ENCODE measurements at regions not wholly inside any gene's neighbourhood (a gene's known extent, or its start where the extent isn't known, plus 50 kb on each side); places are given as distances from the start of the nearest gene placed in this dataset.

- Histone ChIP-seq H3K27ac (ENCODE audit: low read depth in 2 of 2, low read length in 1 of 2) (no peak overlapping the region), H3K9ac (no peak overlapping the region), H2AFZ (ENCODE audit: low read depth) (no peak overlapping the region), H3K27me3 (ENCODE audit: insufficient read depth) (no peaks in the 10 kb centered on the region), H3K79me2 (ENCODE audit: insufficient read depth) (no peaks in the 10 kb centered on the region), H3F3A (replicated peaks; ENCODE audit: insufficient read depth) (no peaks in the 10 kb centered on the region), H3K36me3 (replicated peaks in 1 of 2; ENCODE audit: control insufficient read depth in 1 of 2, insufficient read depth in 2 of 2, low read length in 1 of 2) (no peaks in the 10 kb centered on the region), H3K9me2 (no peaks in the 10 kb centered on the region), H3K4me1 (ENCODE audit: control insufficient read depth in 1 of 2, insufficient read depth in 2 of 2, low read depth in 1 of 2, low read length in 1 of 2) (peaks cover 0 to 4% of the 10 kb centered on the region in 2 experiments; a peak in 2 of 4 replicates), H4K20me1 (ENCODE audit: insufficient read depth) (no peaks in the 10 kb centered on the region), H3K9me3 (no peaks in the 10 kb centered on the region), H3K4me2 (no peak overlapping the region), H3K4me3 (ENCODE audit: low read depth in 2 of 2, low read length in 1 of 2) (no peak overlapping the region)
- ChIA-PET CTCF (interaction anchor here (1.0 to 1.3 kb wide), 3 partner anchors 17 to 60 kb away, joined by 3 read pairs; no protein-coding TSS in a partner anchor), POLR2A (no interaction called here)
- TF ChIP-seq MEF2A (IDR thresholded peaks at IDR 0.05; ENCODE audit: borderline replicate concordance, low read depth) (no peak), YY1 (IDR thresholded peaks at IDR 0.05; ENCODE audit: low read depth) (no peak), RXRA (IDR thresholded peaks at IDR 0.05; ENCODE audit: borderline replicate concordance, low read depth) (no peak), TCF12 (IDR thresholded peaks at IDR 0.05) (no peak), RCOR1 (IDR thresholded peaks at IDR 0.05; ENCODE audit: low read length) (no peak), EZH2phosphoT487 (IDR thresholded peaks at IDR 0.05; ENCODE audit: borderline replicate concordance, low read depth) (no peak), FOXJ3 (CRISPR knock-in tag; IDR thresholded peaks at IDR 0.05) (no peak), JUND (IDR thresholded peaks at IDR 0.05) (no peak), EP300 (IDR thresholded peaks at IDR 0.05; ENCODE audit: borderline replicate concordance in 1 of 2, low read depth in 1 of 2, low read length in 1 of 2) (no peak), RAD21 (IDR thresholded peaks at IDR 0.05; ENCODE audit: low read length) (no peak), NRF1 (IDR thresholded peaks at IDR 0.05; ENCODE audit: low read depth, low read length) (no peak), TEAD4 (IDR thresholded peaks at IDR 0.05; ENCODE audit: borderline replicate concordance, insufficient read depth) (no peak), MXI1 (IDR thresholded peaks at IDR 0.05; ENCODE audit: low read depth, low read length) (no peak)
- TF ChIP-seq, protein P1, sequence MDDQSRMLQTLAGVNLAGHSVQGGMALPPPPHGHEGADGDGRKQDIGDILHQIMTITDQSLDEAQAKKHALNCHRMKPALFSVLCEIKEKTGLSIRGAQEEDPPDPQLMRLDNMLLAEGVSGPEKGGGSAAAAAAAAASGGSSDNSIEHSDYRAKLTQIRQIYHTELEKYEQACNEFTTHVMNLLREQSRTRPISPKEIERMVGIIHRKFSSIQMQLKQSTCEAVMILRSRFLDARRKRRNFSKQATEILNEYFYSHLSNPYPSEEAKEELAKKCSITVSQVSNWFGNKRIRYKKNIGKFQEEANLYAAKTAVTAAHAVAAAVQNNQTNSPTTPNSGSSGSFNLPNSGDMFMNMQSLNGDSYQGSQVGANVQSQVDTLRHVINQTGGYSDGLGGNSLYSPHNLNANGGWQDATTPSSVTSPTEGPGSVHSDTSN (IDR thresholded peaks at IDR 0.05) = no peak
- TF ChIP-seq, protein P2, sequence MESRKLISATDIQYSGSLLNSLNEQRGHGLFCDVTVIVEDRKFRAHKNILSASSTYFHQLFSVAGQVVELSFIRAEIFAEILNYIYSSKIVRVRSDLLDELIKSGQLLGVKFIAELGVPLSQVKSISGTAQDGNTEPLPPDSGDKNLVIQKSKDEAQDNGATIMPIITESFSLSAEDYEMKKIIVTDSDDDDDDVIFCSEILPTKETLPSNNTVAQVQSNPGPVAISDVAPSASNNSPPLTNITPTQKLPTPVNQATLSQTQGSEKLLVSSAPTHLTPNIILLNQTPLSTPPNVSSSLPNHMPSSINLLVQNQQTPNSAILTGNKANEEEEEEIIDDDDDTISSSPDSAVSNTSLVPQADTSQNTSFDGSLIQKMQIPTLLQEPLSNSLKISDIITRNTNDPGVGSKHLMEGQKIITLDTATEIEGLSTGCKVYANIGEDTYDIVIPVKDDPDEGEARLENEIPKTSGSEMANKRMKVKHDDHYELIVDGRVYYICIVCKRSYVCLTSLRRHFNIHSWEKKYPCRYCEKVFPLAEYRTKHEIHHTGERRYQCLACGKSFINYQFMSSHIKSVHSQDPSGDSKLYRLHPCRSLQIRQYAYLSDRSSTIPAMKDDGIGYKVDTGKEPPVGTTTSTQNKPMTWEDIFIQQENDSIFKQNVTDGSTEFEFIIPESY (IDR thresholded peaks at IDR 0.05; ENCODE audit: borderline replicate concordance, low read depth) = no peak
- WGBS (ENCODE audit: low lambda C conversion rate) = 17% methylated on average over 4 of the region's 4 CpGs
- no peak for DNase-seq
These were observed 54.7 kb upstream of the SNRPB2 start for GRCh38 chr20:16675001-16675564.

GRCh38 chr20:16674243-16674642, 55.6 kb upstream of the SNRPB2 start:
- Histone ChIP-seq H3F3A (replicated peaks; ENCODE audit: insufficient read depth) (no peaks in the 10 kb centered on the region), H3K27ac (ENCODE audit: low read depth in 2 of 2, low read length in 1 of 2) (no peak overlapping the region), H3K79me2 (ENCODE audit: insufficient read depth) (no peaks in the 10 kb centered on the region), H3K27me3 (ENCODE audit: insufficient read depth) (no peaks in the 10 kb centered on the region), H3K4me1 (ENCODE audit: control insufficient read depth in 1 of 2, insufficient read depth in 2 of 2, low read depth in 1 of 2, low read length in 1 of 2) (peaks cover 0 to 4% of the 10 kb centered on the region in 2 experiments; a peak in 2 of 4 replicates), H2AFZ (ENCODE audit: low read depth) (no peak overlapping the region), H3K36me3 (replicated peaks in 1 of 2; ENCODE audit: control insufficient read depth in 1 of 2, insufficient read depth in 2 of 2, low read length in 1 of 2) (no peaks in the 10 kb centered on the region), H3K9me2 (no peaks in the 10 kb centered on the region), H3K4me2 (no peak overlapping the region), H3K9ac (no peak overlapping the region), H3K9me3 (no peaks in the 10 kb centered on the region), H3K4me3 (ENCODE audit: low read depth in 2 of 2, low read length in 1 of 2) (no peak overlapping the region), H4K20me1 (ENCODE audit: insufficient read depth) (no peaks in the 10 kb centered on the region)
- WGBS (ENCODE audit: low lambda C conversion rate) = 21% methylated on average over 4 of the region's 4 CpGs
- no peak for TF ChIP-seq MEF2A (IDR thresholded peaks at IDR 0.05; ENCODE audit: borderline replicate concordance, low read depth)
- no peak for TF ChIP-seq SIN3A (IDR thresholded peaks at IDR 0.05; ENCODE audit: borderline replicate concordance, low read depth, low read length)
- TF ChIP-seq CHD2 (IDR thresholded peaks at IDR 0.05; ENCODE audit: low read length, partially characterized antibody) = no peak
- no peak for TF ChIP-seq JUND (IDR thresholded peaks at IDR 0.05)
- no peak for TF ChIP-seq FOXJ3 (CRISPR knock-in tag; IDR thresholded peaks at IDR 0.05)
- no peak for TF ChIP-seq ELF1 (IDR thresholded peaks at IDR 0.05)
- TF ChIP-seq TCF12 (IDR thresholded peaks at IDR 0.05) = no peak
- TF ChIP-seq NRF1 (IDR thresholded peaks at IDR 0.05; ENCODE audit: low read depth, low read length) = no peak
- TF ChIP-seq EP300 (IDR thresholded peaks at IDR 0.05; ENCODE audit: borderline replicate concordance in 1 of 2, low read depth in 1 of 2, low read length in 1 of 2) = no peak
- TF ChIP-seq, protein P3, sequence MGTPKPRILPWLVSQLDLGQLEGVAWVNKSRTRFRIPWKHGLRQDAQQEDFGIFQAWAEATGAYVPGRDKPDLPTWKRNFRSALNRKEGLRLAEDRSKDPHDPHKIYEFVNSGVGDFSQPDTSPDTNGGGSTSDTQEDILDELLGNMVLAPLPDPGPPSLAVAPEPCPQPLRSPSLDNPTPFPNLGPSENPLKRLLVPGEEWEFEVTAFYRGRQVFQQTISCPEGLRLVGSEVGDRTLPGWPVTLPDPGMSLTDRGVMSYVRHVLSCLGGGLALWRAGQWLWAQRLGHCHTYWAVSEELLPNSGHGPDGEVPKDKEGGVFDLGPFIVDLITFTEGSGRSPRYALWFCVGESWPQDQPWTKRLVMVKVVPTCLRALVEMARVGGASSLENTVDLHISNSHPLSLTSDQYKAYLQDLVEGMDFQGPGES (IDR thresholded peaks at IDR 0.05; ENCODE audit: low read depth, low read length) = no peak
- TF ChIP-seq TAF1 (IDR thresholded peaks at IDR 0.05; ENCODE audit: borderline replicate concordance, low read depth, low read length) = no peak
- no peak for TF ChIP-seq POLR2AphosphoS5 (IDR thresholded peaks at IDR 0.05; ENCODE audit: low read depth, low read length)
- no peak for TF ChIP-seq MXI1 (IDR thresholded peaks at IDR 0.05; ENCODE audit: low read depth, low read length)
- TF ChIP-seq EZH2phosphoT487 (IDR thresholded peaks at IDR 0.05; ENCODE audit: borderline replicate concordance, low read depth) = no peak
- TF ChIP-seq NFIC (IDR thresholded peaks at IDR 0.05; ENCODE audit: borderline replicate concordance) = no peak
- no peak for TF ChIP-seq GATA2 (CRISPR knock-in tag; IDR thresholded peaks at IDR 0.05)
- POLR2A ChIA-PET = no interaction called here
- CTCF ChIA-PET = interaction anchor here (1.3 kb wide), 1 partner anchor 18 kb away, joined by 3 read pairs; no protein-coding TSS in a partner anchor
- DNase-seq = no peak

Data from SK-N-SH (cell line).